NCI-H345 (cell line): ENCODE measurements at regions not wholly inside any gene's neighbourhood (a gene's known extent, or its start where the extent isn't known, plus 50 kb on each side); places are given as distances from the start of the nearest gene placed in this dataset.
"Not testable (repeated sequence)": the region's sequence is repeated elsewhere in the genome, so short reads cannot be mapped to it uniquely, and the experiment has no call there.

Source experiments
- DNase-seq: peaks from one replicate; lab custom pipeline; 2025; lab: John Stamatoyannopoulos, UW

- no peak for DNase-seq
Measured at GRCh38 chr3:115396801-115397200, 226.5 kb upstream of the GAP43 start.

GRCh38 chr3:115397433-115397832 is 225.9 kb upstream of the GAP43 start:
- DNase-seq, result no peak

- no peak for DNase-seq
Measured at GRCh38 chr3:115398506-115398905, 224.8 kb upstream of the GAP43 start.

- DNase-seq, result no peak
Measured at GRCh38 chr3:115399750-115400149, 223.6 kb upstream of the GAP43 start.

DNA sequence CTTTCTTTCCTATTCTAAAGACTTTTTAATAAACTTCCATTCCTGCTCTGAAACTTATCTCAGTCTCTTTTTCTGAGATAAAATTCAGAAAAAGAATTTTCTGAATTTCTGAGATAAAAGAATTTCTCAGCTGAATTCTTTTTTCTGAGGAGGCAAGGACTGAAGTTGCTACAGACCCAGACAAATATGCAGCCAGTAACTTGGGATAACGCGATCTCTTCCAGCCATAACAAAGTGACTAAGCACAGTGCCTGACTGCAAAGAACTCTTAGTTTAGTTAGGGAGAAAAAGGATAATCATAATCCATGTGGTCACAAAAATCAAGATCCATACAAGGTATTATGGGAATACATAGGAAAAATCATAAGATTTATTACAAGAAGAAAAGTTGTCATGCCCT is 222.0 kb upstream of the GAP43 start:
- DNase-seq, result no peak

DNA sequence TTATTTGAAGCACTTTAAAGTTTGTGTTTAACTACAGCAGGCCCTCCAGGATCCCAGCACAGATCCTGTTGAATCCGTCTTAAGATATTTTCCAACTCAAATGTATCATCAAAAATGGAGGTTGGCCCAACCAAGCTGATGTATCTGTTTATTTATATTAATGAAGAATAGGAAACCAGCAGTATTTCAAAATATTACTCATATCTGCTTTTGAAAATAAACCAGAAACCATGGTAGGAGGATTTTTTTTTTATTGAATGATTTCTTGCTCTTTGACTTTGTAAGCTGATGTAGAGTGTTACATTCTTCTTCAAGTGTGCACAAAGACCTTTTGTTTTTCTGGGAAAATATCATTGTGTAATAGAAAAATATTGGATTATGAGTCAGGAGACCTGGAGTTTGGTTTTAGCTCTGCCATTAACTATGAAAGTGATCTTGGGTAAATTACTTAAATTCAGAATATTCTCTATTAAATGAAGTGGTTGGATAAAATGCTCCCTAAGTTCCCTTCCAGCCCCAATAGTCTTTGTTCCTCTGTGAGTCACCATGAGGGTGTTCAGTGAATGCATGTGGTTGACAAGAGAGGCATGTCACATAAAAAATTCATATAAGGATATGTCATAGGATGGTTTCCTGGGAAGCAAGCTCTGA is 221.3 kb upstream of the GAP43 start:
- no peak for DNase-seq

- DNase-seq, result no peak
Measured at GRCh38 chr3:115402651-115403050, 220.7 kb upstream of the GAP43 start.

DNA sequence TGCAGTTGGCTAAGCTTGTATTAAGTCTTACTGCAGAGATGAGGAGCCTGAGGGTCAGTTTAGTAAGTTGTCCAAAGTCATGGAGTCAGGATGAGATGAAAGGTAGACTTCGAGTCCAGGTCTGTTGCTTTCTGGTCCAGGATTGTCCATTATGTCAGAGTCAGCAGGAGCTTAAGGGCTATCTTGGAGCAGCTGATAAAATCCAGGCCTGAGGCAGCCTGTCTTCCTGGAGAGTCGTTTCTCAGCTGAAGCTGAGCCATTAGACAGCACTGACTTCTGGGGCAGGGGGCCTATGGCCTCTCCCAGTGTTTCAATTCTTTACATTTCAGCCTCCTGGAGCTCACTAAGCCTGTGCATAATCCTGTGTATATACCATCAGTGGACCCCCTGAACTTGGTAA is 219.5 kb upstream of the GAP43 start:
- DNase-seq, result no peak

GRCh38 chr3:115409596-115409995 is 213.7 kb upstream of the GAP43 start:
- no peak for DNase-seq

GRCh38 chr3:115414610-115415009 is 208.7 kb upstream of the GAP43 start:
- DNase-seq, result not testable (repeated sequence)

DNA sequence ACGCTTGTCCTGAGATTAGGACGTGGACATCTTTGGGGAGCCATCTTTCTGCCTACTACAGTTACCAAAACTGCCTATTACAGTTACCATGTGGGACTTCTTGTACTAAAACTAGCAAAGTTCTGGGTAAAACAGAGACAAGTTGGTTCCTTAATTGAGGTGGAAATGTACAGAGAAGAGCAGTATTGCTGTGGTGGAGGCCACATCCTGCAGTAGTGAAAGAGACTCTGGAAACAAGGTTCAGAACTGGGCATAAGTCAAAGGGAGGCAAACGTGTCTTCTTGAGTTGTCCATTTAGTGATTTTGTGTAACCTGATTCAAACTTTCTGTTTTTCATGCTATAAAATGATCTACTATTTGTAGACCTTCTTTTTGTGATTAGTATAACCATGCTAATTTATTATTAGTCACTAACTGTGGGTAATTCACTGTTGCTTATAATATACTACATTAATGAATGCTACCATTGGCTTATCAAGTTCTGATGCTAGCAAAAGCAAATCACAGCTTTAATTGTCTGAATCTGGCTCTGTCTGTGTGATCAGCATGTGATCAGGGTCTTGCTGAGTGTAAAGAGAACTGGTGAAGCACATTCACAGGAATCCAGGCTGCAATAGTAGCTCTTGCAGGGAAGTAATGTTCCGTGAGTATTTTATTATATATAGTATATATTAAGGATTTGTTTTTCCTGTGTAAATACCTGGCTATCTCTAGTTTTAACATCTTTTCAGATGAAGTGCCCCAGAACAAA is 207.9 kb upstream of the GAP43 start:
- no peak for DNase-seq

GRCh38 chr3:115418583-115418982 is 204.7 kb upstream of the GAP43 start:
- no peak for DNase-seq

DNA sequence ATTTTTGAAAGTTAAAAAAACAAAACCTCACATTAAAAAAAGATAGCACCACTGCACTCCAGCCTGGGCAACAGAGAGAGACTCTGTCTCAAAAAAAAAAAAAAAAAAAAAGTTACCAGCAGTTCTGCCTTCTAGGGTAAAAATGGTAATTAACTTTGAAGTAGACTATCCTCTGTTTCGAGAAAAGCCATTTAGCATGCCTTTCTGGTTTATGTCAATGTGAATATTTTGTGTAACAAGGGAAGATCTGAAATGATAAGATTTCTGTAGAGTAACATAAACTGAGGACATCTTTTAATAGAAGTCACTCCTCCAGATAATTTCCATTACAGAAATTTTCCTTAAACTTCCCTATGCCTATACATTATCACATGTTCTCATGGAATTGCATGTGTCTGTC is 203.2 kb upstream of the GAP43 start:
- no peak for DNase-seq

DNA sequence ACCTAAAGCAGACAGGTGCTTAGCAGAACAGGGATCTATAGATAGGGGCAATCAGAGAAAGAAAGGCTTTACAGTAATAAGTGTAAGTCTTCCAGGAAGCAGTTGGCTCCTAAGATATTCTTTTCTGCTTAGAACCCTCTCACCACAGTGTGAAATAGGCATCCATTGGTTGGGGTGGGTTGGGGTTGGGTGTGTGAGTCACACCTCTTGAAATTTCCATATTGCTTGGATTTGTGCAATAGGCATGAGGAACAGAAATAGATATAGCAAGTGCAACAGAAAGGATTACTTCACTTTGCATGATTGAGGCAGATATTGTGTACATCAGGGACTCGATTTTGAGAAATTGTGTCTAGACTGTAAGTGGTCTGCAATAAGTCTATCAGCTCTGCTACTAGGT is 200.1 kb upstream of the GAP43 start:
- DNase-seq, result no peak

DNA sequence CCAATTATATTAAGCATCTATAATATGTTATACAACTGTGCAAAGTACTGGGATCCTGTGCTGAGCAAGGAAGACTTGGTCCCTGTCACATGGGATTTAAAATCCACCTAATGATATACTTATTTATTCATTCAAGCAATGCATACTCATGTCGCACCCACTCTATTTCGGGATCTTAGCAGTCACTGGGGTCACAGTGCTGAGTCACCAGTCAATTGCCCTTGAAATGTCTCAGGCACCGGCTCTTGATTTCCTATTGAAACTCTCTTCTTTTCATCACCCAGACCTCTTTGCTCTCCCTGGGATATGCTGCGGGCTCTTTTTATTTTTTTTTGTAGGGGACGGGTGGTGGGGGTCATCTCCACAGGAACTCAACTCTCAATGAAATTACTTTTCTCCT is 194.5 kb upstream of the GAP43 start:
- DNase-seq, result no peak

DNA sequence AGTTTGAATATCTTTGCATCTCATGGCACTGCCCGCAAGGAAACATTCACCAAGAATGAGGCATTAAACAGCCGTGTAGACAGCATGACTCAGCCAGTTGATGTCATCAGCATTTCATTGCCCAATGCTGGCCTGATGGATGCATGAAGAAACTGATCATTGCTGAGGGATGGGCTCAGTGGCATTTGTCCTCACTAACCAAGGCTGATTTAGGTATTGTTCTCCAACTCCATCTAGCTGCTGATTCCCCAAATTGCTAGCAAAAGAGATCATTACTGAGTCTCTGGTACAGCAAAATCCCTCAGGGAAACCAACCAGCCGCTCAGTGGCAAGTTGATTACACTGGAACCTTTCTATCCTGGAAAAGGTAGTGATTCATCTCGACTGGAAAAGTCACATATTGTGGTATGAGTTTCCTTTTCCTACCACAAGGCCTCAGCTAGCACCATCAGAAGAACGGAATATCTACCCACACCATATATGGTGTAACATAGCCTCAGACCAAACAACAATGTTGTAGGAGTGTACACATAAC is 186.5 kb upstream of the GAP43 start:
- DNase-seq, result no peak

DNA sequence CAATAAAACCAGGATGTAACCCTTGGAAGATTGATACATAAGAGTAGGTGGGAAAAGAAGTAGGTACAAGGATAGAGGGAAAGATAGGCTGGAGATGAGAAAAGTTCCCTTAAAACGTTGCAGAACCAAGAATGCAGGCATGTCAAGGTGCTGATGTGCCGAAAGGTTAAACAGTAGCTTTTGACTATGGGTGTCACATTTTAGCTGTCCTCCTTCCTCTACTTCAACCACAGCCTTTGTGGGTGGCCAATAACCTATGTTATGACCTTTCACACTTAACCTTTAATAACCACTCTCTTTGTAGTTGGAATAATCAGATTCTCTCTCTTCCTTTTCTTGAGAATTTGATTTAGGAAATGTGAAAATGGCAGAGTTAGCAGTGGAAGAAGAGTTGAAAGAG is 184.5 kb upstream of the GAP43 start:
- DNase-seq, result no peak

- DNase-seq, result no peak
Measured at GRCh38 chr3:115445559-115445958, 177.8 kb upstream of the GAP43 start.

DNA sequence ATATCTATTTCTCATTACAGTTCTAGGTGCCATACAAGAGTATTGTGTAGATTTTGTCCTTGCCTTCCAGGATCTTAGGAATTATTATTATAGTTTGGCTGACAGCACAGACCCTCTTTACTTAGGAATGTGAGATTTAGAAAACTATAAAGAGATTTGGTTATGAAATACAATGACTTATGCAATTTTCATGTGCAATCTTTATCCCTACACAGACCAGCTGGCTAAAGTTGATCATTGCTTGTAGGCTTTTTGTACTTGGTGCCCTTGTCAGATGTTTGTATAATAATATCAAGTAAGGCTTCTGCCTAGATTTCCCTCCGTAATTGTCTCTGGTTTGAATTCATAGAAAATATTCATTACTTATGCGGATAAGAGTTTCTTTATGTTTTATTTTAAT is 174.5 kb upstream of the GAP43 start:
- no peak for DNase-seq

DNA sequence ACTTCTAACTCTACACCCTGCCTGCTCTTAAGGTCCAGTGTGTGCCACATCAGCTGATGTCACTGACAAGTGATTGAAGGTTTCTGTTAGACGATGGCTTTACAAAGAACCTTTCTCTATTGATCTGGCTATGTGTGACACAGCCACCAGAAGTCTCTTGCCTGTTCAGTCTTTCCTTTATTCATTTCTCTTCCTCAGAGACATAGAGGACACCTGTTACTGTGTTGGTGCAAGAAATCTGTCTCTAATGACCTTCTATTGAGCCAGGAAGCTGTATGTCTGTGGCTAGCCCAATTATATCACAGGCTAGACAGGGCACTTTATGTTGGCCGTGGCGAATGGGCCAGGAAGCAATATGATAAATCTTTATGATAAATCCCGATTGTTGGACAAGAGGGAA is 173.3 kb upstream of the GAP43 start:
- no peak for DNase-seq

DNA sequence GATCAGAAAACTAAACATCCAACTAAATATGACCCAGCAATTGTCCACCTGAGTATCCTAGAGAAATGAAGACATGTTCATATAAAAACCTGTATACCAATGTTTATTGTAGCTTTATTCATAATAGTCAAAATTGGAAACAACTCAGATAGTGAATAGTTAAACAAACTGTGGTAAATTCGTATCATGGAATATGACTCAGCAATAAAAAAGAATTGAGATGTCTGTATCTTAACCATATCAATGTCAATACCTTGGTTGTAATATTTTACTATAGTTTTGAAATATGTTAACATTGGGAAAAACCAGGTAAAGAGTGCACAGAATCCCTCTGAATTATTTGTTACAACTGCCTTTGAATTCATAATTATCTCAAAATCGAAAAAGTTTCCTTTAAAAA is 159.3 kb upstream of the GAP43 start:
- DNase-seq, result no peak

GRCh38 chr3:115469649-115470048 is 153.7 kb upstream of the GAP43 start:
- DNase-seq, result peak; percentile 54

DNA sequence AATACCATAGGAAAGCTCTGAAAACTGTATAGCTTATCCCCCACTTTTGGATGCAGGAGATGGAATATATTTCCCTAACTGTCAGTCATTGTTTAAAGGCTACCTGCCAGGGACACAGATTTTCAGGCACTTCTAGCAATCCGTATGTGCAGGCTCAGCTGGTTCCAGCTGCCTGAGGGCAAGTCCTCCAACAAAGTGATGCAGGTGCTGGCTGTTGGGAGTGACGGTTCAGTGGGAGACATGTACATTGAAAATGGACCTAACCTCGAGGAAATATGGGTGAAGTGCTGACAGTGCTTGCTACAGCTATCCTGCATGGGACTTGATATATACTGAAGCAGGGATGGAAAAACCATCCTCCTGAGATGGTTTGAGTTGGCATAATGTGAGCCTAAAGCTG is 153.1 kb upstream of the GAP43 start:
- peak; percentile 49 for DNase-seq
